Liver (tissue), 8 donors: ENCODE measurements at regions not wholly inside any gene's neighbourhood (a gene's known extent, or its start where the extent isn't known, plus 50 kb on each side); places are given as distances from the start of the nearest gene placed in this dataset.

Experiments used
- DNase-seq: peaks from one replicate; pipeline ENCODE4 v3.0.0-alpha.2; 2017; ENCODE audit warnings: low spot score
- H3K27ac ChIP-seq, 2 donors: one replicate each; pipeline ENCODE4 v1.7.0; 2013; ENCODE audit warnings: inconsistent platforms in 2 of 2, low read length in 2 of 2, control low read depth in 1 of 2, low read depth in 1 of 2, mild to moderate bottlenecking in 1 of 2
- H3K27me3 ChIP-seq, 4 donors: one replicate each; pipeline versions ENCODE4 v1.6.1 to v1.7.0; 2013; ENCODE audit warnings: low read length in 3 of 4, inconsistent platforms in 1 of 4, mild to moderate bottlenecking in 1 of 4, moderate library complexity in 1 of 4; ENCODE audit not compliant: control insufficient read depth in 4 of 4, insufficient read depth in 4 of 4
- H3K36me3 ChIP-seq, 4 donors: one replicate each; pipeline versions ENCODE4 v1.6.1 to v1.7.0; 2013; ENCODE audit warnings: low read length in 3 of 4, mild to moderate bottlenecking in 3 of 4, low read depth in 1 of 4, moderate library complexity in 1 of 4; ENCODE audit not compliant: control insufficient read depth in 4 of 4, insufficient read depth in 3 of 4
- H3K4me1 ChIP-seq, 4 donors: one replicate each; pipeline versions ENCODE4 v1.6.1 to v1.7.0; 2013; ENCODE audit warnings: low read length in 3 of 4, mild to moderate bottlenecking in 3 of 4, moderate library complexity in 1 of 4; ENCODE audit not compliant: control insufficient read depth in 4 of 4, insufficient read depth in 4 of 4
- H3K4me3 ChIP-seq, 3 donors: one replicate each; pipeline versions ENCODE4 v1.6.1 to v1.7.0; 2013; ENCODE audit warnings: low read length in 3 of 3, control low read depth in 1 of 3, low read depth in 1 of 3, mild to moderate bottlenecking in 1 of 3
- H3K9ac ChIP-seq, 2 donors: one replicate each; pipeline ENCODE4 v1.7.0; 2013; ENCODE audit warnings: low read length in 2 of 2, mild to moderate bottlenecking in 2 of 2, moderate library complexity in 2 of 2, control low read depth in 1 of 2, low read depth in 1 of 2
- H3K9me3 ChIP-seq, 4 donors: one replicate each; pipeline versions ENCODE4 v1.6.1 to v1.7.0; 2013; ENCODE audit warnings: low read length in 3 of 4; ENCODE audit not compliant: control insufficient read depth in 4 of 4
- CTCF ChIP-seq: fragments of 150-350 bp; IDR thresholded peaks from 2 replicates; pipeline ENCODE4 v1.5.1; 2017; ENCODE audit warnings: improper control_type of control experiment, low read depth, low read length; ENCODE audit not compliant: missing input control
- EGR1 ChIP-seq, 2 donors: IDR thresholded peaks; 2 replicates each; pipeline ENCODE4 v1.6.1; 2016 to 2018; ENCODE audit warnings: antibody characterized with exemption in 2 of 2, low read depth in 2 of 2
- FOXA1 ChIP-seq: IDR thresholded peaks from 2 replicates; pipeline ENCODE4 v1.6.1; 2016; ENCODE audit warnings: antibody characterized with exemption
- FOXA2 ChIP-seq: IDR thresholded peaks from 2 replicates; pipeline ENCODE4 v1.6.1; 2016; ENCODE audit warnings: antibody characterized with exemption
- GABPA ChIP-seq, 2 donors: IDR thresholded peaks in 1 of 2; conservative IDR thresholded peaks in 1 of 2; 2 replicates each; pipeline ENCODE4 v1.6.1; 2016; ENCODE audit warnings: antibody characterized with exemption in 2 of 2, mild to moderate bottlenecking in 1 of 2, moderate library complexity in 1 of 2
- JUND ChIP-seq, 2 donors: IDR thresholded peaks; 2 replicates each; pipeline ENCODE4 v1.6.1; 2016; ENCODE audit warnings: antibody characterized with exemption in 2 of 2
- MAX ChIP-seq: IDR thresholded peaks from 2 replicates; pipeline ENCODE4 v1.6.1; 2016; ENCODE audit warnings: antibody characterized with exemption
- NR2F2 ChIP-seq: IDR thresholded peaks from 2 replicates; pipeline ENCODE4 v1.6.1; 2016; ENCODE audit warnings: antibody characterized with exemption
- REST ChIP-seq: IDR thresholded peaks from 2 replicates; pipeline ENCODE4 v1.6.1; 2016; ENCODE audit warnings: antibody characterized with exemption, mild to moderate bottlenecking
- RXRA ChIP-seq, 2 donors: IDR thresholded peaks; 2 replicates each; pipeline ENCODE4 v1.6.1; 2017 to 2018; ENCODE audit warnings: antibody characterized with exemption in 2 of 2, mild to moderate bottlenecking in 1 of 2
- TAF1 ChIP-seq: conservative IDR thresholded peaks from 2 replicates; pipeline ENCODE4 v1.6.1; 2016; ENCODE audit warnings: antibody characterized with exemption, mild to moderate bottlenecking
- YY1 ChIP-seq: IDR thresholded peaks from 2 replicates; pipeline ENCODE4 v1.6.1; 2016; ENCODE audit warnings: antibody characterized with exemption, mild to moderate bottlenecking
- ZBTB33 ChIP-seq: IDR thresholded peaks from 2 replicates; pipeline ENCODE4 v1.6.1; 2016; ENCODE audit warnings: antibody characterized with exemption
- WGBS: extraction: QIAGEN DNeasy Blood & Tissue Kit; methylation state at CpG from one replicate; pipeline ENCODE4 v1.1.7; 2013; 5-methylcytosine and 5-hydroxymethylcytosine counted together
- donor health status: healthy.
- donor health status: healthy.
- donor health status: healthy.
- donor health status: healthy.
- donor health status: healthy.

- Histone ChIP-seq H3K36me3 (no peaks in the 10 kb centered on the region), H3K27ac (no peak overlapping the region), H3K4me3 (no peak overlapping the region), H3K9ac (no peak overlapping the region), H3K27me3 (peaks cover 0 to 3% (median 0%) of the 10 kb centered on the region in 4 donors), H3K9me3 (peaks cover 0 to 6% (median 0%) of the 10 kb centered on the region in 4 donors), H3K4me1 (no peaks in the 10 kb centered on the region)
- no peak for DNase-seq
- 63% methylated on average over 4 of the region's 4 CpGs for WGBS
- no peak for TF ChIP-seq JUND (IDR thresholded peaks at IDR 0.05)
These were observed 547.4 kb upstream of the AGA start for GRCh38 chr4:177989503-177990201.

GRCh38 chr4:178003098-178003657 is 560.9 kb upstream of the AGA start:
- TF ChIP-seq TAF1 (no peak), REST (no peak), RXRA (IDR thresholded peaks at IDR 0.05) (no peak)
- no peak for DNase-seq
- Histone ChIP-seq H3K9me3 (peaks cover 0 to 2% (median 0%) of the 10 kb centered on the region in 4 donors), H3K9ac (no peak overlapping the region), H3K27ac (no peak overlapping the region), H3K4me1 (no peaks in the 10 kb centered on the region), H3K27me3 (no peaks in the 10 kb centered on the region), H3K36me3 (no peaks in the 10 kb centered on the region), H3K4me3 (no peak overlapping the region)
- 72% methylated on average over 5 of the region's 5 CpGs for WGBS

- WGBS: 56% methylated on average over 3 of the region's 3 CpGs
- TF ChIP-seq FOXA1 (no peak), JUND (IDR thresholded peaks at IDR 0.05) (no peak), MAX (no peak), FOXA2 (no peak), GABPA (IDR thresholded peaks at IDR 0.05 in 1 of 2, conservative IDR thresholded peaks at IDR 0.05 in 1 of 2) (no peak), TAF1 (no peak), ZBTB33 (no peak), CTCF (no peak), REST (no peak), YY1 (no peak), NR2F2 (no peak), EGR1 (IDR thresholded peaks at IDR 0.05; ENCODE audit: low read depth in 2 of 2) (no peak)
- no peak for DNase-seq
- H3K9ac ChIP-seq: no peak overlapping the region
- H3K27me3 ChIP-seq: no peaks in the 10 kb centered on the region
- no peak overlapping the region for H3K4me3 ChIP-seq
- H3K9me3 ChIP-seq: peaks cover 0 to 2% (median 0%) of the 10 kb centered on the region in 4 donors
- H3K36me3 ChIP-seq: no peaks in the 10 kb centered on the region
- H3K4me1 ChIP-seq: no peaks in the 10 kb centered on the region
- no peak overlapping the region for H3K27ac ChIP-seq
These were observed 568.4 kb upstream of the AGA start for GRCh38 chr4:178010596-178010995.
